Superior temporal gyrus (tissue), 1 donor: ENCODE measurements at regions not wholly inside any gene's neighbourhood (a gene's known extent, or its start where the extent isn't known, plus 50 kb on each side); places are given as distances from the start of the nearest gene placed in this dataset.

ENCODE experiments used
- DNase-seq: peaks from one replicate; pipeline ENCODE4 v3.0.0-alpha.2; 2016; ENCODE audit errors: extremely low spot score

DNA sequence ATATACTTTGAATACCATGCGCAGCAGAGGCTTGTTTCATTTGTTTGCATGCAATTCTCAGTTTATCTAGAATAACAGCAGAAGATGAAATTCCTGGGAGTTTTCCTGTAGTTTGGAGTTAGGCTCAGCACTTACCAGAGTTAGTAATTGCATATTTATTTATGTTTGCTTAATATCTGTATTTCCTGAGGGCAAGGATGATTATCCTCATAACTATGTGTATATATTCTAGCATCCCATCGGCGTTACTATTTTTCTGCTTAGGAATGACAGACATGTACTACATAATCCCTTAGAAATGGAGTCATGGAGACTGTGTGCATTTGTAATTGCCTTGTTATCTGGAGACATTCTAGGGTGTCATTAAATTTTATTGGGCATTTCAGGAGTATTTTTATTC is 1184.8 kb downstream of the DTWD2 start:
- DNase-seq = no peak

DNA sequence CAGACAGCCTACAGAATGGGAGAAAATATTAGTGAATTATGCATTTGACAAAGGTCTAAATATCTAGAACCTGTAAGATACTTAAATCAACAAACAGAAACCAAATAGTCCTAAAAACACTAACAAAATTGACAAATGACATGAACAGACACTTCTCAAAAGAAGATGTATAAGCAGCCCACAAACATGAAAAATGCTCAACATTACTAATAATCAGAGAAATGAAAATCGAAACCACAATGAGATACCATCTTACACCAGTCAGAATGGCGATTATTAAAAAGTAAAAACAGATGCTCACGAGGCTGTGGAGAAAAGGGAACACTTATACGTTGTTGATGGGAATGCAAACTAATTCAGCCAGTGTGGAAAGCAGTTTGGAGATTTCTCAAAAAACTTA is 1186.8 kb downstream of the DTWD2 start:
- no peak for DNase-seq

DNA sequence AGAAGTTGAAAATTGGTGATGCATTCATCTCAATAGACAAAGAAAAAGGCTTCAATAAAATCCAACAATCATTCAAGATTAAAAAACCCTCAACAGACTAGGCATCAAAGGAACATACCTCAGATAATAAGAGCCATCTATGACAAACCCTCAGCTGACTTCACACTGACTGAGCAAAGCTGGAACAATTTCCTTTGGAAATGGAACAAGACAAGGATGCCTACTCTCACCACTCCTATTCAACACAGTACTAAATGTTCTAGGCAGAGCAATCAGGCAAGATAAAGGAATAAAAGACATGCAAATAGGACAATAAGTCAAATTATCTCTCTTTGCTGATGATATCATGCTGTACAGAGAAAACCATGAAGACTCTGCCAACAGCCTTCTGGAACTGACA is 1188.1 kb downstream of the DTWD2 start:
- DNase-seq = no peak

DNA sequence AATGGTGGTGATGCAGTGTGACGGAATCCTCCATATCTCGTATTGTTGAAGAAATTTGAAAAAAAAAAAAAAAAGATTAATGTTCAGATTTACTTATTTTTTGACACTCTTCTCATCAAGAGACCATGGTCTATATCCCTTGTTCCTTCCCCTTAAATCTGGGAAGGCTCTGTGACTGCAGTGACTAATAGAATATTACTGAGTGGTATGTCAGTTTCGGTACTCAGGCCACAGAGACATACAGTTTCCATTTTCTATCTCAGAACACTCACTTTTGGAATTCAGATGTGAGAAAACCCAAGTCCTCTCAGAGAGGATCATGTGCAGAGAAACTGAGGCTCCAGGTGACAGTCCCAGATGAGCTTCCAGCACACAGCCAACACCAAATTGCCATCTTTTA is 1193.5 kb downstream of the DTWD2 start:
- no peak for DNase-seq

DNA sequence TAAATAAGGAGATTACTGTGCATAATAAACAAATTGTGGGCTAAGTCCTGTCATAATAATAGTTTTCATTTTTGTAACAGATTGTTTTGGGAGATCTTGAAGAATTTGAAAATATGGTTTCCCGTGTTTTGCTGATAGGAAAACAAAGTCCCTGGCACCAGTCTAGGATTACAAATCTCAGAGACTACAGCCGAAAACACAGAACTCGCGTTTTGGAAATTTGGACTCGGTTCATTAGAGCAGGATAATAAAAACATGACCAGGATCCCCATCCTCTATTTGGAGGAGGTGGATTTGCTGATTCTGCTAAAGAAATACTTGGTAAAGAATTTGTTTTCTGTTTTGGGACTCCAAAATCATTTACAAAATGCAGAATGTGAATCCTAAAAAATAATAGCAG is 1194.4 kb downstream of the DTWD2 start:
- no peak for DNase-seq

DNA sequence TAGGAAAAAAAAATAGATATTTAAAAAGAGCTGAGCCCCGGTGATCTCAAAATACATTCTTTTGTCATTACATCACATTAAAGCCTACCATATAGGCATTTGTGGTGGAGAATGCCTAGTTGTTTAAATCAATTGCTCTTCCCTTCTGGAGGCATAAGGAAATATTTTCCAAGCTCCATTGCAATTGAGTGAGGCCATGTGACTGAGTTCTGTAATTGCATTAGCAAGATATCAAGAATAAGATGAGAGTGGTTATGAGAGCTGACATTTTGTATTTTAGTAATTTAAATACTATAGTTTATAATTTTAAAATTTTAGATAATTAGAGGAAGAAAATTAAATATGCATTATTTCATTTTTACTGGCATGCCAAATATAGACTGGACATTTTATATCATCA is 1195.9 kb downstream of the DTWD2 start:
- DNase-seq = no peak

DNA sequence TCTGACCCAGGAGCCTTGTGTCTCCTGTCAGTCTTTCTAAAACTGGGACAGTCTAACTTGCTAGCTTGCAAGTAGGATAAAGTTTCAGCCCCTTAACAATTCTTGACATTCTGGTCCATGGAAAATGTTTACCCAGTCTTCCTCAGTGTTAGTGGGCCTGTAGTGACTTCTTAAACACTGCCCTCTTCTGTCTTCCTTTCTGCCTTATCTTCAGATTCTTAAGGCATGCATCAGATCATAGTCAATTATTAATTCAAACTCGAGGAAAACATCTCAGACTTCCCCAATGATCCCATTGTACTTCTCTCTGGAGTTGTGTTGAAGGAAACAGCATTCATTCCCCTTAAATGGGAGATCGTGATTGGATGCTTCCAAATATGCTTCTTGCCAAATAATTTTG is 1199.8 kb downstream of the DTWD2 start:
- no peak for DNase-seq

DNA sequence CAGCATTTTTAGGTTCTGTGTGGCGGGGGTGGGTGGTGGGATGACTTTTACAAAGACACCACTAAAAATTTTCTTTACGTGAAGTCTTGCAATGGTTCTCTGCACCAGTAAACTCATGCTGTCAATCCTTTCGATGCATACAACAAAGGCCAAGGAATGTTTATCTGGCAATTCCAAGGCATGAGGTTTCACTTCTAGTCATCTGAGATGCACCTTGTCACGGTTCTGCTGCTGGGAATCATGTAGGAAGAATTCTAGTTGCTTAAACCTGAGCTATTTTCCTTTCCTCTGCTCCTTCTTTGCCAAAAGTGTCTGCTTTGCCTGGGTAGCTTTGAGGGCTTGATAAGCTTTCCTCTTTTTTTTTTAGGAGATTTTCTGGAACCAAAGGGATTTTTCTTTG is 1204.5 kb upstream of the SEMA6A start:
- DNase-seq = no peak

DNA sequence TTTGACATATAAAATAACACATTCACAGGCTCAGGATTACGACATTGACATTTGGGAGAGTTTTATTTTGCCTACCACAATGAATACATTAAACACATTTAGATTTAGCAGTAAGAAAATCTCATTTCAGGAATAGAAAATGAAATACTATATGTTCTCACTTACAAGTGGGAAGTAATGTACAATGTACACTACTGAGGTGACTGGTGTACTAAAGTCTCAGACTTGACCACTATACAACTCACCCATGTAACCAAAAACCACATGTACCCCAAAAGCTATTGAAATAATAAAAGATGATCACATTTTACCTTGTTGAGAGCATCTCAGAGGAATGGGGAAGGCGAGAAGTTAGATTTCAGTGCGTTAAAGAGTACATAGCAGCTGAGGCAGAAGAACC is 1202.4 kb upstream of the SEMA6A start:
- no peak for DNase-seq

DNA sequence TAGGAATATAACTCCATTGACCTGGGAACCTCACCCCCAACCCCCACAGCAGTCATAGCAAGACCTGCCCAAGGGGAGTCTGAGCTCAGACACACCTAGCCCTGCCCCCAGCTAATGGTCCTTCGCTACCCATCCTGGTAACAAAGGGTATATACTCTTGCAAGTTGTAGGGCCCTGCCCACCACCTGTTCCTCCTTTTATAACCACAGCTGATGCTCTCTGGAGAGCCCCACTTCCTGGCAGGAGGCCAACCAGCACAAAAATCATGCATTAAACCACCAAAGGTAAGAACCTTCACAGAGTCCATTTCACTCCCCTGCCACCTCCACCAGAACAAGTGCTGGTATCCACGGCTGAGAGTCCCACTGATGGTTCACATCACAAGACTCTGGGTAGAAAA is 1195.3 kb upstream of the SEMA6A start:
- DNase-seq = no peak

DNA sequence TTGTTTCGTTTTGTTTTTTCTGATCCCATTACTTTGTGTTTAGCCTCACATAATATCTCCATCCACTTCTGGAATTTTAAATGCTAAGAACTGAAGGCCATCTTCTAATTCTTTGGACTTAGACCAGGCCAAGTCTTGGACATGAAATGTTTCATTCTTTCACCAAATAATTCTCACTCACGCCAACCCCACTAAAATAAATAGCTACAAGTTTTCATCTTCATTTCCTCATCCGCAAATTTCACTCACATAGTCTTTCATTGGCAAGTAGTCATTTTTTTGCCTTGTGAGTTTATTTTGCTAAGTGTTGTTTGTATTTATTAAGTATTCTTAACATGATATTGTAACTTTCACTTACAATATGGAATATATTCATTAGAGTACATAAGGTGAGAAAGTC is 1188.6 kb upstream of the SEMA6A start:
- no peak for DNase-seq

DNA sequence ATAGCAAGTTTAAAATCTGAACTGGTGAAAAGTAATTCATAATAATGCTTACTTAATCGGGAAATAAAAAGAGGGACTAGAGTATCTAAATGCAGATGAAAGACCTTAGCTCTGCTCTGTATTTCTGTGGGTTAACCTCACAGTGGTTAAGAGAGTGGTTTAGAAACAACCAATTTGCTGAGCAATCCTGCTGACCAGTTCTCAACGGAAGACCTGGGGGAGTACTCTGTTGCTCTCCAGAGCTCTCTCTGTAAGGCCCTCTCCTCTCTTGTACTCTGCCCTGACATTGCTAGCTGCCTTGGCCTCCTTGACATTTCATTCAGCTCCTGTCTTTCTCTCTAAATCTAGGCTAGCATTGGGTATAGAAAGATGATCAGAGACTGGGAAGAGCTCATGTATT is 1186.6 kb upstream of the SEMA6A start:
- no peak for DNase-seq

DNA sequence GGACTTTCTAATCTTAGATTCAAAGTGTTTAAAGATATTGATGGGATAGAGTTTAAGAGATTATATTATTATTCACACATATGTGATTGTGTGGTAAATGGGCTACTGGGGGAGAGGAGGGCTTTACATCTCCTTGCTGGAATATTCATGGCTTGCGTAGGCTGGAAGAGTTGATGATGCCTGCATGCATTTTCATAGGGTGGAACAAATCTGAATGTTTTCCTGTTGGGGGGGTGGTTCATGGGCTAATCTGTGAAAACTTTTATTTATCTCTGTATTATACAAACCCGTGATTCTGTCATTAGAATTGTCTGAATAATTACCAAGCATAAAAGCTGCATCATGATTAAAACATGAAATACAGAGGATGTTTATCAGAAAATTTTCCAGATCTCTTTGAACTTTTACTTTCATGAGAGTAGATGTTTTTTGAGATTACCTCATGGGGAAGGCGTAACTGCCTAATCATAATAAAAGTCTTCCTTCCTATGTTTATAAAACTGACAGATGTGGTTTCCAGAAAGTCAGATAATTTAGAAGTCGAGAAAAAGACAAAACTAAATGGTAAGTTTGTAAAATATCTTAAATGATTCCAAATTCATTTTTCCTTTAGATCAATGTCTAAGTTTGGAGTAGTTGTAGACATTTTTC is 1185.4 kb upstream of the SEMA6A start:
- no peak for DNase-seq

DNA sequence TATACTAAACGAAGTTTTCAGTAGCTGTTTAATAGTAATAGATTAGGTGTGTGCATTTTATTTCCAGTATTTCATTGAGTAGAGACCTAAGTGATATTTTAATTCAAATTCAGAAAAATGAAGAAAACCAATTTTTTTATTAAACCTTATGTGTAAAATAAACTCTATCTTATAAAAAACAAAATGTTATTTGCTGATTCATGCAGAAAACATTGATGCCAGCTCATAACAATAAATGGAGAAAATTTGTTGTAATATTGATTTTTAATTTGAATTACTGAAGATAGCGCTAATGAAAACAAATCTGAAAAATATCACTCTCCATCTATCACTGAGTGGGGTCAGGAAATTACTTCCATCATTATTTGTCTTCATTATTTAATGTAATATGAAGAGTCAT is 1177.8 kb upstream of the SEMA6A start:
- DNase-seq = no peak

DNA sequence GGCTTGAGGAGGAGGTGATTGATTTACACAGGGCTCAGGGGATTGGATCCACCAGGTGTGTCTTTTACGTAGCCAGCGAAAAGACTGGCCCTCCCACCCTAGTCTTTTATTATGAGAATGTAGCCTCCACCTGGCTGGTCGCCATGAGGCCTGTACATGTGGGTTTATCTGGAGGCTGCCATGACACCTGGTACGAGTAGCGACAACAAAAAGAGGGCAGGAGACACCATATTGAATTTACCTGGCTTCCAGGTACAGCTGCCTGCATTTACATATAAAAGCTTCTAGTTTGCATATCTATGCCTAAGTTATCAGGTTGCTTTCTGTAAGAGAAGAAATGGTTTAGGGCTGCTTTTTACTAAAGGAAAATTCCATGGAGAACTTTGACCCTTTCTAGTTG is 1173.7 kb upstream of the SEMA6A start:
- DNase-seq = no peak

DNA sequence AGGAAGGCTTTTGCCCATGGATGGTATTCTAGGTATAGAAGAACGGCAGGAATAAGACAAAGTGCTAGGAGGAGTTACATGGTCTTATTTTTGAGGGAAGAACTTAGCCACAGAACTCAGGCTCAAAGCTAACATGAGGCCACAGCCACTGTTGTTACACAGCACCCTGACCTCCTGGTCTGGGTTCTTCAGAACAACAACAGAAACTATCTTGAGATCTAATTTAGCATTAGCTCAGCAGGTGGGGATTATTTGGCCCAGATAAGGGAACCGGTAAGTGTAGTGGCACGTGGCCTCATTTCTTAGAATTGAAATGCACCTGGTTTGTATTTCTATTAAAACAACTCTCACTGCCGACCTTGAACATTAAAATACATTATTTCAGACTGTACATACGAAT is 1168.7 kb upstream of the SEMA6A start:
- no peak for DNase-seq

DNA sequence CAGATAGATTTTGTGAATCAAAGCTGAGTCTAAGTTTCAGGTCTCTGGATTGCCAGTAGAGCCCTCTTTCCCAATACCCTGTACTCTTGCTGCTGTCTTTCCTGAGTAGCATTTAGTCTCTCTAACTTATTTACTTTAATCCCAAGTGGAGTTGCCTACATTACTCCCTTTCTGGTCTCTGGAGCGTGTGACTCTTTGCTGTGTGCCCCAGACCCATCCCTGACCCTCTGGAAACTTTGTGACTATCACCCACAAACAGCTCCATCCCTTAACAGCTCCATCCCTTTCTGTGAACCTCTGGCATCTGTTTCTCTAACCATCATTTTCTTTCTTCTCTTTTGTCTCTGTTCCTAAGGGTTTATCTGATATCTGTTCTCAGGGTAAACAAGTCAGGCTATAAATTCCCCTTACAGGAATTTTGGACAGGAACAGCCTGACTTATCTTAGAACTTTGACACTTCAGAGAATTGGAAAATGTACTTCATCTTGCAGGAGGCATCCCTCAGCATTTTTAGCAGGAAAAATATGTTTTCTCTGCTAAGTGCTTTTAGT is 1167.1 kb upstream of the SEMA6A start:
- no peak for DNase-seq

DNA sequence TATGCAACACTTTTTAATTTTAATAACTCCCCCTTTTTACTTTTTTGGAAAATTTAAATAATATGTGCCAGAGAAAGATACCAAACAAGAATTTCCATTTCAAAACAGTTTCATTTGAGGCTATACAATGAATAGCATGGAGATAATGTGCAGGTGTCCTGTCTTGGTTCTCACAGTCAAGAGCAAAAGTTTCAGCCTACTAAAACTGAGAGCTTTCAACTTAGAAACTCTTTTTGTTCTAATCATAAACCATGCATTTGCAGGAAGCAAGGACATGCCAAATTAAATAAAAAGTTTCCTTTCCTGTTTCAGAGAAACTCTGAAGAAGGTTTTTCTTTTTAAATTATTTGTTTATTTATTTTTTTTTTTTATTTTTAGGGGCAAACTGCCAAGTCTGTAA is 1165.6 kb upstream of the SEMA6A start:
- no peak for DNase-seq

DNA sequence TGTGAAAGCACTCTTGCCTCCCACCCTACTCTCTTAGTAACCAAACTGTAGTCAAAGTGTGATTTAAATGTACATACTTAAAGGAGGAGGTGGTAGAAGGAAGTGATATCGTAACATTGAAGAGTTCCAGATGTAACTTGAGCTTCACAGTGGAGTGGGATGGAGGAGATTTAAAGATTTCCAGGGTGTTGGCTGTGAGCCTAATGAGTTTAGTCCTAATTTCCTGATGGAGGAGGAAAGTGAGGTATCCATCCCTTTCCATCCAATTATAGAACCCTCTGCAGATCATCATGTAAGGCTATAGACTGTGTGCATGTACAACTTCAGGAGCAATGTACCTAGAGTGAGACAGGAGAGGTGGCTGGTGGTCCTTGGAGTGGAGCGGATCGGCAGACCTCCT is 1163.9 kb upstream of the SEMA6A start:
- DNase-seq = no peak

DNA sequence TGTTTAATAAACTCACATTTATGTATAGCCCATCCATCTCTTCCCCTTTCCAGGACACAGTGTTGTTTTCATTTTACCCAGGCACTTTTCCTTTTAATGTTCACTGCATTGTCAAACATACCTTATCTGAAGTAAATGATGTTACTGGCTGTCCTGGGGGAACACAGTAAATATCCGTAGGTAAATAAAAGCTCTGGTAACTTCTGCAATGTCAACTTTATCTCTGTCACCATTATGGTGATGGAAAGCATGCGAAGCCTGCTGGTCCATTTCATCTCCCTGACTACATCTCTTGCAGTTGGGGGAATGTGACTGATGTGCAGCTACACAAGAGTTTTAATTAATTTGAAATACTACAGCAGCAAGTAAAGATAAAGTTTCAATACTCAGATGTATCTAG is 1162.1 kb upstream of the SEMA6A start:
- DNase-seq = no peak

DNA sequence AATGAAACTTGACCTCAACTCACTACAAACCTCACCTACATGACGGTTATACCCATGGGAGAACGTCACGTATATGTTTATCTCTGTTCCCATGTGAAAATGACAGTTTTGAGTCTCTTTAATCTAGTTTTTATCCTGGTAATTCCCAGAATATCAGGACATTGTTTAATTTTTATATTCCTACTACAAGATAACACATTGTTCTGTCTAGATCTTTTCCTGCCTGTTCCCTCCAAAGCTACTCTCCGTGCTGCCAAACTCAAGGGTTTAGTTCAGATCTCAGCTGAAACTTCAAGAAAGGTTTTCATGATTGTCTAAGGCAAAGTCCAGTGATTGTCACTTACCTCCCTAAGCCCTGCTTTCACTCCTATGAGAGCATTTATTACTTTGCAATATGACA is 1159.4 kb upstream of the SEMA6A start:
- DNase-seq = no peak

DNA sequence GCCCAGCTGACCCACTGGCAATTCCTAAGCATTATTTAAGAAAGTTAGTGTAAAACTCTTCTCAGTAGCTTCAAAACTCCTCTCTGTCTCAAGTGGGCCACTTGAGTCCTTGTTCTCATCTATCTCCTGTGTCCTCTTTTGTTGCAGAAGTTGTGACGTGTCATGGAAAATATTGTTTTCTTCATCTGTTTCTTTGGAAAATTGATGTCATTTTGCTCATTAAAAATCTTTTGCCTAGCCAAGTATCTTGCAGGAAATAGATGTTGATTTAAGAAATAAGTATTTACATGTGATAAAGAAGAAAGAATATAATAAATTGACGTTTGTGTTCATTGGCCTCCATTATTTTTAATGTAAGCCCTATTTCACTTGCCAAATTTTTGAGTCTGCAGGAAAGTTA is 1158.4 kb upstream of the SEMA6A start:
- DNase-seq = no peak

DNA sequence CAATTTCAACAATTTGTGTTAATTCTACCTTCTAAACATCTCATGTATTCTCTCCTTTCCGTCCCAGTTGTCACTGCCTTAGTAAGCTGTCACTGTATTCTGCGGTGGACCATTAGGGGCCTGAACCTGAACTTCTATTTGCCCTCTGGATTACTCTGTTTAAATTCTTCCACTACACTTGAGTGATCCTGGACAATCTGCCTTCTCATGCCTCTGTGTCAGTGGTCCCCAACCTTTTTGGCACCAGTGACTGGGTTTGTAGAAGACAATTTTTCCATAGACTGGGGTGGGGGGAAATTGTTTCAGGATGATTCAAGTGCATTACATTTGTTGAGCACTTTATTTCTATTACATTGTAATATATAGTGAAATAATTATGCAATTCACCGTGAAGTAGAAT is 1157.6 kb upstream of the SEMA6A start:
- DNase-seq = no peak

DNA sequence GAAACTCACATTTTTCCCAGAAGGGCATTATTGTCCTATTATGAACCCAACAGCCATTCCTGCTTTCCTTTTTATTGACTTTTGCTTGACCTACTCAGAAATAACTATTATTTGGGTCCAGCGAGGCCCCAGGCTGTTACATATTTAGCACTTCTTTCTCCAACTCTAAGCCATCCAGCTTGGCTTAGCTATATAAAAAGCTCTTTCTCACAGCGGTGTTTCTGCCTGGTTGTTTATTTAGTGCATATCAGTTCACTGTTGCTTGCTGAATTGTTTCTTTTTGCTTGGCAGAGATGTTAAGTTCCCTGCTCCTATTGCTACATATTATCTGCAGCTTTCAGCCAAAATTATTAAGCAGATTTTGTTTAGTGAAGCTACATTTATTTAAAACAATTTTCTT is 1156.8 kb upstream of the SEMA6A start:
- no peak for DNase-seq
